LNCAP (cell line): ENCODE measurements at regions not wholly inside any gene's neighbourhood (a gene's known extent, or its start where the extent isn't known, plus 50 kb on each side); places are given as distances from the start of the nearest gene placed in this dataset.

Experiments used
- CTCF ChIP-seq: fragments of 450-650 bp; IDR thresholded peaks from 2 replicates; pipeline ENCODE4 v1.5.1; 2017; ENCODE audit warnings: mild to moderate bottlenecking

GRCh38 chr4:117135634-117136354 lies 50.4 kb upstream of the TRAM1L1 start:
- TF ChIP-seq CTCF: no peak

GRCh38 chr4:117137145-117137544 lies 51.8 kb upstream of the TRAM1L1 start:
- TF ChIP-seq CTCF: no peak

- no peak for TF ChIP-seq CTCF
Observed at GRCh38 chr4:117154251-117154650, 68.9 kb upstream of the TRAM1L1 start.

- no peak for TF ChIP-seq CTCF
Observed at GRCh38 chr4:117156806-117157205, 71.4 kb upstream of the TRAM1L1 start.

GRCh38 chr4:117157360-117157759 lies 72.0 kb upstream of the TRAM1L1 start:
- TF ChIP-seq CTCF: no peak

- TF ChIP-seq CTCF: no peak
Observed at GRCh38 chr4:117162976-117163375, 77.6 kb upstream of the TRAM1L1 start.

- TF ChIP-seq CTCF: no peak
Observed at GRCh38 chr4:117164338-117164737, 79.0 kb upstream of the TRAM1L1 start.

- TF ChIP-seq CTCF: no peak
Observed at GRCh38 chr4:117203231-117203630, 117.9 kb upstream of the TRAM1L1 start.
